MM.1S (cell line): ENCODE measurements at regions not wholly inside any gene's neighbourhood (a gene's known extent, or its start where the extent isn't known, plus 50 kb on each side); places are given as distances from the start of the nearest gene placed in this dataset.

Experiments
- DNase-seq: peaks from one replicate; pipeline ENCODE4 v3.0.0-alpha.2; 2015
- H2AFZ ChIP-seq: fragments of 300-600 bp; sonication (generic); 2 replicates; pipeline ENCODE4 v1.6.0; 2016; ENCODE audit warnings: antibody characterized with exemption, low read length
- H3F3A ChIP-seq: fragments of 300-600 bp; sonication (generic); 2 replicates; pipeline ENCODE4 v1.6.1; 2016; ENCODE audit warnings: mild to moderate bottlenecking, antibody characterized with exemption, low read length, moderate library complexity, mixed read lengths; ENCODE audit not compliant: insufficient read depth
- H3K27ac ChIP-seq: fragments of 300-600 bp; sonication (generic); 2 replicates; pipeline ENCODE4 v1.5.1; 2016; ENCODE audit warnings: mild to moderate bottlenecking, low read length
- H3K27me3 ChIP-seq: fragments of 300-600 bp; sonication (generic); replicated peaks from 2 replicates; pipeline ENCODE4 v1.6.0; 2016; ENCODE audit warnings: low read length; ENCODE audit not compliant: insufficient read depth
- H3K36me3 ChIP-seq: fragments of 300-600 bp; sonication (generic); replicated peaks from 2 replicates; pipeline ENCODE4 v1.6.1; 2016; ENCODE audit warnings: mild to moderate bottlenecking, low read length, mixed read lengths; ENCODE audit not compliant: insufficient read depth
- H3K4me1 ChIP-seq: fragments of 300-600 bp; sonication (generic); 2 replicates; pipeline ENCODE4 v1.6.1; 2016; ENCODE audit warnings: low read length, mixed read lengths
- H3K4me2 ChIP-seq: fragments of 300-600 bp; sonication (generic); 2 replicates; pipeline ENCODE4 v1.6.0; 2016; ENCODE audit warnings: low read depth, low read length
- H3K4me3 ChIP-seq: fragments of 300-600 bp; sonication (generic); 2 replicates; pipeline ENCODE4 v1.5.1; 2016; ENCODE audit warnings: low read length, mixed read lengths
- H3K79me2 ChIP-seq: fragments of 300-600 bp; sonication (generic); 2 replicates; pipeline ENCODE4 v1.6.1; 2016; ENCODE audit warnings: mixed run types, low read length, mixed read lengths
- H3K9ac ChIP-seq: fragments of 300-600 bp; sonication (generic); 2 replicates; pipeline ENCODE4 v1.6.1; 2016; ENCODE audit warnings: low read length, mixed read lengths
- H3K9me2 ChIP-seq: fragments of 300-600 bp; sonication (generic); replicated peaks from 2 replicates; pipeline ENCODE4 v1.6.1; 2016; ENCODE audit warnings: mild to moderate bottlenecking, low read length, mixed read lengths; ENCODE audit not compliant: insufficient read depth
- H3K9me3 ChIP-seq: fragments of 300-600 bp; sonication (generic); replicated peaks from 2 replicates; pipeline ENCODE4 v1.6.1; 2016; ENCODE audit warnings: mild to moderate bottlenecking, low read length, mixed read lengths; ENCODE audit not compliant: insufficient read depth
- H4K20me1 ChIP-seq: fragments of 300-600 bp; sonication (generic); 2 replicates; pipeline ENCODE4 v1.6.1; 2016; ENCODE audit warnings: mild to moderate bottlenecking, low read length, moderate library complexity, mixed read lengths; ENCODE audit not compliant: insufficient read depth
- EZH2 ChIP-seq: fragments of 300-600 bp; sonication (generic); optimal IDR thresholded peaks from 2 replicates; pipeline ENCODE3; 2017; ENCODE audit warnings: low read depth, mild to moderate bottlenecking, antibody characterized with exemption, low read length, mixed read lengths
- EZH2phosphoT487 ChIP-seq: fragments of 300-600 bp; sonication (generic); IDR thresholded peaks from 2 replicates; pipeline ENCODE4 v1.6.1; 2018; ENCODE audit warnings: antibody characterized with exemption, low read length
- TF ChIP-seq, protein P1 (sequence below): fragments of 300-600 bp; sonication (generic); IDR thresholded peaks from 2 replicates; pipeline ENCODE4 v1.5.1; 2016; ENCODE audit warnings: antibody characterized with exemption, low read length, mixed read lengths

DNA sequence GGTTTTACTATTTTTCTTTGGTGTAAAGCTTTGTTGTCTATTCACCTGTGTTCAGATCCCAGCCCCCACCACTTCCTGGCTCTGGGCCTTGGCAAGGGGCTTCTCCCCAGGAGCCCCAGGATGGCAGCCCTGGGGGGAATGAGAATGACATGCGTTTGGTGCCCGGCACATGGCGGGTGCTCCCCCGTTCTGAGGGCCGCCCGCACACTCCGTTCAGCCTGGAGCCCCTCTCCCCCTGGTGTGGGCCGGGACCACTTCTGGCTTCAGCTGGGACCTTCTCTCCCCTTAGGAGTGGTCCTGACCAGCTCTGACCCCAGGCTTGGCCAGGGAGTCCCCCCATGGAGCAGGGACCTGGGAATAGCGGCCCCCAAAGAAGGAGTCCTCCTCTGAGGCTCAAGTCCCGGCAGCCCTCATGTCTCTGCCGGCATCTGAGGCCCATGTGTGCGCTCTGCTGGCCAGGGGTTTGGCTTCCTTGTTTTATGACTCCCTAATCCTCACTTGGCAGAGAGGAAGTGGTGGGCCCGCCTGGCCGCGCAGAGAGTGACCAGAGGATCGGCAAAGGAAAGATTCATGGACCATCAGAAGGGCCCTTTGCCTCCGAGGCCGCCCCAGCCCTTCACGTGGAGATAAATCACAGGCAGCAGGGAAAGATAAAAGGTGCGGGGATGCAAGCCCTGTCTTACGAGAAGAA is 57.0 kb upstream of the LMX1B start:
- Histone ChIP-seq H3K27me3 (peaks cover 41% of the 10 kb centered on the region), H2AFZ (no peak overlapping the region)

DNA sequence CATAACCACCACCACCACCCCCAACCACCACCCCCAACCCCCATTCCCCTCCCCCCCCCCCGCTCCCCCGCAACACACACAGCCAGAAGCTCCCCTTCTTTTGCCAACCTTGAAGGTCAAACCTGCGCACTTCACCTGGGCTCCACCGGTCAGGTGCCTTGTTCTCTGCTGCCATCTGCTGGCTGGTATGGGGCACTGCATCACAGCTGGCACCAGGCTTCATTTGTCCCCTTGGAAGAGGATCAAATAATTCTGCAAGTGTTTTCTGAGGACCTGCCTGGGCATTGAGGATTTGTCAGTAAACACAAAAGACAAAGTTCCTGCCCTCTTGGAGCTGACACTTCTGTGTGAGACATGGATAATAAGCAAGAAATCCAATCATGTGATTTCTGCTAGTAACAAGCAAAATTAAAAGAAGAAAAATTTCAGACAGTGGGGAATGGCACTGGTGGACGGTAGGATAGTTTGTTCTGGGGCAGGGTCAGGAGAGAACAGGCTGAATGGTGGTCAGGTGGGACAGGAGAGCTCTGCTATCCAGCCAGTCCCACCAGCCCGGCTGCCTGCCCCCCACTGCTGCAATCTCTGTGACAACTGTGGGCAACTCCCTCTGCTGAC is 55.6 kb upstream of the LMX1B start:
- Histone ChIP-seq H3K4me2 (no peak overlapping the region), H3K36me3 (no peaks in the 10 kb centered on the region), H2AFZ (no peak overlapping the region), H3K4me3 (no peak overlapping the region), H4K20me1 (no peaks in the 10 kb centered on the region), H3K9me2 (no peaks in the 10 kb centered on the region), H3K9me3 (no peaks in the 10 kb centered on the region), H3K79me2 (no peaks in the 10 kb centered on the region), H3F3A (no peaks in the 10 kb centered on the region), H3K27me3 (peaks cover 54% of the 10 kb centered on the region), H3K4me1 (no peaks in the 10 kb centered on the region), H3K27ac (no peak overlapping the region), H3K9ac (no peak overlapping the region)
- TF ChIP-seq, protein P1, sequence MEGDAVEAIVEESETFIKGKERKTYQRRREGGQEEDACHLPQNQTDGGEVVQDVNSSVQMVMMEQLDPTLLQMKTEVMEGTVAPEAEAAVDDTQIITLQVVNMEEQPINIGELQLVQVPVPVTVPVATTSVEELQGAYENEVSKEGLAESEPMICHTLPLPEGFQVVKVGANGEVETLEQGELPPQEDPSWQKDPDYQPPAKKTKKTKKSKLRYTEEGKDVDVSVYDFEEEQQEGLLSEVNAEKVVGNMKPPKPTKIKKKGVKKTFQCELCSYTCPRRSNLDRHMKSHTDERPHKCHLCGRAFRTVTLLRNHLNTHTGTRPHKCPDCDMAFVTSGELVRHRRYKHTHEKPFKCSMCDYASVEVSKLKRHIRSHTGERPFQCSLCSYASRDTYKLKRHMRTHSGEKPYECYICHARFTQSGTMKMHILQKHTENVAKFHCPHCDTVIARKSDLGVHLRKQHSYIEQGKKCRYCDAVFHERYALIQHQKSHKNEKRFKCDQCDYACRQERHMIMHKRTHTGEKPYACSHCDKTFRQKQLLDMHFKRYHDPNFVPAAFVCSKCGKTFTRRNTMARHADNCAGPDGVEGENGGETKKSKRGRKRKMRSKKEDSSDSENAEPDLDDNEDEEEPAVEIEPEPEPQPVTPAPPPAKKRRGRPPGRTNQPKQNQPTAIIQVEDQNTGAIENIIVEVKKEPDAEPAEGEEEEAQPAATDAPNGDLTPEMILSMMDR = peak; percentile 89
- TF ChIP-seq EZH2phosphoT487 = no peak
- DNase-seq = peak; percentile 74

More for the DNA sequence above, 57.0 kb upstream of the LMX1B start:
- Histone ChIP-seq H3K9ac (no peak overlapping the region), H3K27ac (no peak overlapping the region), H3F3A (no peaks in the 10 kb centered on the region), H3K9me3 (no peaks in the 10 kb centered on the region), H3K79me2 (no peaks in the 10 kb centered on the region), H3K9me2 (no peaks in the 10 kb centered on the region), H3K36me3 (no peaks in the 10 kb centered on the region), H3K4me3 (no peak overlapping the region), H3K4me2 (no peak overlapping the region), H4K20me1 (no peaks in the 10 kb centered on the region), H3K4me1 (no peaks in the 10 kb centered on the region)
- TF ChIP-seq, protein P1 = no peak
- TF ChIP-seq EZH2 = no peak
- TF ChIP-seq EZH2phosphoT487 = no peak
- no peak for DNase-seq

DNA sequence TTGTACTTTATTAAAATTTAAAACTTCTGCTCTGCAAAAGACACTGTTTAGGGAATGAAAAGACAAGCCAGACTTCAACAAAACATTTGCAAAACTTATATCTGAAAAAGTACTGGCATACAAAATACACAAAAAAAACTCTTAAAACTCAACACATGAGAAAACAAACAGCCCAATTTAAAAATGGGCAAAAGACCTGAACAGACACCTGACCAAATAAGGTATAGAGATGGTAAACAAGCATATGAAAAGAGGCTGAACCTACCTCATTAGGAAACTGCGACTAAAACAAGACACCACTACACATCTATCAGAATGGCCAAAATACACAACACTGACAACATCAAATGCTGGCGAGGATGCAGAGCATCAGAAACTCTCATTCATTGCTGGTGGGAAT is 54.4 kb upstream of the LMX1B start:
- Histone ChIP-seq H3K4me2 (no peak overlapping the region), H3K27ac (no peak overlapping the region), H3K36me3 (no peaks in the 10 kb centered on the region), H3K9ac (no peak overlapping the region), H3F3A (no peaks in the 10 kb centered on the region), H3K79me2 (no peaks in the 10 kb centered on the region), H3K27me3 (peaks cover 61% of the 10 kb centered on the region), H3K4me1 (no peaks in the 10 kb centered on the region), H3K4me3 (no peak overlapping the region), H3K9me2 (no peaks in the 10 kb centered on the region), H4K20me1 (no peaks in the 10 kb centered on the region), H3K9me3 (no peaks in the 10 kb centered on the region), H2AFZ (no peak overlapping the region)
- TF ChIP-seq EZH2 (no peak), EZH2phosphoT487 (no peak)
- TF ChIP-seq, protein P1 = no peak
- no peak for DNase-seq
